K562 (cell line): ENCODE measurements at regions not wholly inside any gene's neighbourhood (a gene's known extent, or its start where the extent isn't known, plus 50 kb on each side); places are given as distances from the start of the nearest gene placed in this dataset.

Source experiments
- ATAC-seq: fragments of 200-7000 bp; cut with Tn5 transposase; 3 replicates; pipeline ENCODE4 v1.9.1; 2020; ENCODE audit warnings: moderate library complexity
- BruUV-seq: library from RNA; stranded (reverse); fragments of 400-500 nt; replicated peaks from 2 replicates; lab custom pipeline; 2021; lab: Mats Ljungman, UMichigan
- CTCF ChIA-PET: fragments of 300-600 bp; formaldehyde crosslinking; extraction: SDS; loops from one replicate; lab custom pipeline; 2021; ENCODE audit warnings: low intra/inter-chr PET ratio; lab: Yijun Ruan, JAX
- POLR2A ChIA-PET: fragments of 300-600, 350-650 bp; sonication (Branson Sonifier 250); formaldehyde crosslinking; extraction: SDS; loops from one replicate; lab custom pipeline; 2021; ENCODE audit warnings: antibody characterized with exemption, inconsistent platforms; lab: Yijun Ruan, JAX
- DNase-seq, 4 experiments: peaks; one replicate each; pipeline versions ENCODE4 v3.0.0 to v3.0.0-alpha.2; 2011 to 2018; ENCODE audit warnings: low spot score in 3 of 4, mixed read lengths in 3 of 4; ENCODE audit errors: extremely low read depth in 1 of 4
- FAIRE-seq: peaks from 2 replicates; lab custom pipeline; 2011; peaks lifted over from hg19 to GRCh38; lab: Jason Lieb, UNC
- H2AFZ ChIP-seq: 2 replicates; pipeline ENCODE4 v1.6.0; 2011; ENCODE audit warnings: low read depth, low read length, control low read depth, inconsistent platforms
- H3K27ac ChIP-seq: fragments of 200-600 bp; 3 replicates; pipeline ENCODE4 v1.8.0; 2011; ENCODE audit warnings: low read depth, mild to moderate bottlenecking, control low read depth, inconsistent platforms, low read length, moderate library complexity, mixed read lengths; ENCODE audit errors: extremely low read depth
- H3K27me3 ChIP-seq, 2 experiments: fragments of 300-600 bp in 1 of 2; 2 replicates in 1 of 2; 3 replicates in 1 of 2; pipeline versions ENCODE4 v1.6.0 to v1.8.0; 2011; ENCODE audit warnings: inconsistent platforms in 2 of 2, low read length in 2 of 2, mild to moderate bottlenecking in 1 of 2, mixed read lengths in 1 of 2, moderate library complexity in 1 of 2; ENCODE audit not compliant: control insufficient read depth in 2 of 2, insufficient read depth in 2 of 2
- H3K36me3 ChIP-seq: fragments of 300-600 bp; 3 replicates; pipeline ENCODE4 v1.8.0; 2011; ENCODE audit warnings: mild to moderate bottlenecking, low read length, inconsistent platforms; ENCODE audit not compliant: control insufficient read depth, insufficient read depth
- H3K4me1 ChIP-seq, 2 experiments: fragments of 200-600 bp in 1 of 2; replicated peaks in 1 of 2; 2 replicates in 1 of 2; 3 replicates in 1 of 2; pipeline versions ENCODE4 v1.5.1 to v1.8.0; 2011; ENCODE audit warnings: inconsistent platforms in 2 of 2, low read length in 2 of 2, mild to moderate bottlenecking in 1 of 2, mixed read lengths in 1 of 2, moderate library complexity in 1 of 2; ENCODE audit not compliant: control insufficient read depth in 2 of 2, insufficient read depth in 2 of 2
- H3K4me2 ChIP-seq: 2 replicates; pipeline ENCODE4 v1.6.1; 2011; ENCODE audit warnings: low read length, control low read depth, inconsistent platforms, mixed read lengths; ENCODE audit not compliant: insufficient read depth
- H3K4me3 ChIP-seq: fragments of 200-600 bp; sonication (generic), shearing (Covaris generic); 2 replicates; pipeline ENCODE4 v1.5.1; 2016; ENCODE audit warnings: control low read depth, inconsistent platforms
- H3K79me2 ChIP-seq: fragments of 200-600 bp; 3 replicates; pipeline ENCODE4 v1.8.0; 2011; ENCODE audit warnings: low read length, inconsistent platforms; ENCODE audit not compliant: control insufficient read depth, insufficient read depth
- H3K9ac ChIP-seq, 2 experiments: 2 replicates each; pipeline versions ENCODE4 v1.6.0 to v1.6.1; 2011; ENCODE audit warnings: low read depth in 2 of 2, low read length in 2 of 2, control low read depth in 1 of 2, inconsistent platforms in 1 of 2, mild to moderate bottlenecking in 1 of 2, mixed read lengths in 1 of 2; ENCODE audit not compliant: insufficient read depth in 1 of 2
- H3K9me1 ChIP-seq: one replicate; pipeline ENCODE4 v1.6.0; 2011; ENCODE audit warnings: inconsistent platforms, mild to moderate bottlenecking, low read length, moderate library complexity; ENCODE audit not compliant: control insufficient read depth, insufficient read depth
- H3K9me3 ChIP-seq: replicated peaks from 2 replicates; pipeline ENCODE4 v1.5.1; 2011; ENCODE audit warnings: low read depth, low read length, inconsistent platforms; ENCODE audit not compliant: control insufficient read depth, insufficient read depth
- H4K20me1 ChIP-seq: replicated peaks from 2 replicates; pipeline ENCODE4 v1.6.1; 2011; ENCODE audit warnings: low read length, inconsistent platforms, mixed read lengths; ENCODE audit not compliant: control insufficient read depth, insufficient read depth
- FOXJ2 ChIP-seq: fragments of 200-800 bp; sonication (Bioruptor generic); IDR thresholded peaks from 2 replicates; pipeline ENCODE4 v1.6.1; 2016; ENCODE audit warnings: missing genetic modification characterization, missing compliant biosample characterization
- FOXK2 ChIP-seq, 2 experiments: fragments of 450-650 bp; IDR thresholded peaks in 1 of 2; conservative IDR thresholded peaks in 1 of 2; 2 replicates each; pipeline ENCODE4 v1.6.1; 2016; ENCODE audit warnings: low read depth in 2 of 2, mild to moderate bottlenecking in 1 of 2
- HCFC1 ChIP-seq: IDR thresholded peaks from 2 replicates; pipeline ENCODE4 v1.6.1; 2012; ENCODE audit warnings: low read depth, low read length, improper control_type of control experiment
- HMG20A ChIP-seq: fragments of 450-650 bp; formaldehyde crosslinking; conservative IDR thresholded peaks from 2 replicates; pipeline ENCODE4 v1.4.0; 2020; ENCODE audit warnings: mild to moderate bottlenecking, mixed read lengths
- MBD2 ChIP-seq: sonication (generic); IDR thresholded peaks from 2 replicates; pipeline ENCODE4 v1.6.1; 2016; ENCODE audit warnings: low read depth, borderline replicate concordance
- MCM7 ChIP-seq, 2 experiments: fragments of 450-650 bp; IDR thresholded peaks; 2 replicates each; pipeline ENCODE4 v1.6.1; 2016 to 2018
- PML ChIP-seq: IDR thresholded peaks from 2 replicates; pipeline ENCODE4 v1.6.1; 2012; ENCODE audit warnings: low read length, inconsistent platforms
- PTBP1 ChIP-seq: fragments of 200-400 bp; formaldehyde crosslinking; IDR thresholded peaks from 2 replicates; pipeline ENCODE4 v1.6.1; 2017; ENCODE audit warnings: low read depth, low read length
- SAFB2 ChIP-seq: fragments of 200-400 bp; formaldehyde crosslinking; IDR thresholded peaks from 2 replicates; pipeline ENCODE4 v1.6.1; 2018; ENCODE audit warnings: borderline replicate concordance, low read length, low read depth, moderate library complexity; ENCODE audit not compliant: severe bottlenecking
- ZKSCAN1 ChIP-seq: fragments of 150-350 bp; IDR thresholded peaks from 2 replicates; pipeline ENCODE4 v1.6.1; 2016; ENCODE audit warnings: low read depth, low read length
- ZNF224 ChIP-seq: sonication (generic); formaldehyde crosslinking; IDR thresholded peaks from 2 replicates; pipeline ENCODE4 v1.8.0; 2022; ENCODE audit warnings: mild to moderate bottlenecking, missing genetic modification reagents
- ZNF316 ChIP-seq: fragments of 450-650 bp; IDR thresholded peaks from 2 replicates; pipeline ENCODE4 v1.6.1; 2016
- ZNF583 ChIP-seq: fragments of 250-450 bp; sonication (Bioruptor Pico); IDR thresholded peaks from 2 replicates; pipeline ENCODE4 v1.4.0; 2020
- WGBS: fragments of 100-300 bp; shearing (Covaris generic); methylation state at CpG from one replicate; pipeline ENCODE4 v1.1.6; 2016; ENCODE audit warnings: low coverage, mixed read lengths; ENCODE audit not compliant: insufficient coverage; ENCODE audit errors: missing lambda C conversion rate; 5-methylcytosine and 5-hydroxymethylcytosine counted together
- in situ Hi-C: fragments of 300-500 bp; cut with MboI; formaldehyde crosslinking; loops from 4 replicates; pipeline ENCODE4 v1.15.0; 2018; ENCODE audit warnings: inconsistent platforms, mixed read lengths
- intact Hi-C: fragments of 100-400 bp; cut with micrococcal nuclease; formaldehyde crosslinking; loops from 2 replicates; pipeline ENCODE4 v1.14.2; 2022
- TF ChIP-seq, protein P1 (sequence below): fragments of 250-450 bp; sonication (Bioruptor Pico); IDR thresholded peaks from 2 replicates; pipeline ENCODE4 v1.8.0; 2022; ENCODE audit warnings: moderate library complexity, mild to moderate bottlenecking, inconsistent platforms
- TF ChIP-seq, protein P2 (sequence below): fragments of 450-650 bp; IDR thresholded peaks from 2 replicates; pipeline ENCODE4 v1.6.1; 2016; ENCODE audit warnings: antibody characterized with exemption
- TF ChIP-seq, protein P3 (sequence below): fragments of 450-650 bp; formaldehyde crosslinking; IDR thresholded peaks from 2 replicates; pipeline ENCODE4 v1.4.0; 2020; ENCODE audit warnings: mild to moderate bottlenecking
- TF ChIP-seq, protein P4 (sequence below): conservative IDR thresholded peaks from 2 replicates; pipeline ENCODE4 v1.6.1; 2011; ENCODE audit warnings: low read depth, mild to moderate bottlenecking, low read length; ENCODE audit not compliant: control insufficient read depth

DNA sequence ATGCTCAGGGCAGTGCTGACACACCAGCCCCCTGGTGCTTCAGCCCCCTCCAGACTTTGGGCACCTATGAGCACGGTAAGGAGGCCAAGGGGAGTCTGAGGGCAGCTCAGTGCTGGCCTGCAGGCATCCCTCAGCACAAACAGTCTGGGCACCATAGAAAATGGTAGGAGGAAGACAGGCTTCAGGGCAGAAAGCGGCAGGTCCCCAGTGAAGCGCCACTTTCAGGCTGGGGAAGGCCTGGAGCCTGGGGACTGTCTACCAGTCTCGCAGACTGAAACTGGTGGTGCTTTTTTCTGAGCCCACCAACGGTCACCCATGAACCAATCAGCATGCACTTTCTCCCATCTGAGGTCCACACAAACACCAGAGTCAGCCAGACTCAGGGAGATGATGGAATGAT is 1074.7 kb downstream of the PCDH18 start (continued):
- TF ChIP-seq FOXJ2 (no peak), ZNF224 (CRISPR knock-in tag) (no peak)
- TF ChIP-seq, protein P1, sequence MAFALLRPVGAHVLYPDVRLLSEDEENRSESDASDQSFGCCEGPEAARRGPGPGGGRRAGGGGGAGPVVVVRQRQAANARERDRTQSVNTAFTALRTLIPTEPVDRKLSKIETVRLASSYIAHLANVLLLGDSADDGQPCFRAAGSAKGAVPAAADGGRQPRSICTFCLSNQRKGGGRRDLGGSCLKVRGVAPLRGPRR, result no peak

DNA sequence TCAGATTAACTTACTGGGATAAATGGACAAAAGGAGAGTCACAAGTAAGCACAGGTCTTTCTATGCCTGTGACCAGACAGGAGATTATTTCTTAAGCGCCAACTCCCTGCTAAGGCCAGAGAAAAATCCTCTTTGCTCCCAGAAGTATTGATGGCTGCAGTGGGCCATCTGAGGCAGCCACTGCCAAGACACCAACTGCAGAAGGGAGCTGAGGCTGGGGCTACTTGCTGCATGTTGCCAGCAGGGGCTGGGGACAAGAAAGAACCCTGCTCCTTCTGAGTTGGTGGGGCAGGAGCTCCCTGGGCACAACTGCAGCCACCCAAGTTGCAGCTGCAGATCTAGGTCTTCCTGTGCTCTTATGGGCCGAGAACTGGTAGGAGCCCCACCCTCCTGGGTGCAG is 1075.3 kb downstream of the PCDH18 start:
- ChIA-PET POLR2A (no interaction called here), CTCF (no interaction called here)
- H3K4me2 ChIP-seq, result no peak overlapping the region
- H3K79me2 ChIP-seq, result no peaks in the 10 kb centered on the region
- H3K9me3 ChIP-seq, result no peaks in the 10 kb centered on the region; the same call in 1 of the 2 replicates
- TF ChIP-seq, protein P2, sequence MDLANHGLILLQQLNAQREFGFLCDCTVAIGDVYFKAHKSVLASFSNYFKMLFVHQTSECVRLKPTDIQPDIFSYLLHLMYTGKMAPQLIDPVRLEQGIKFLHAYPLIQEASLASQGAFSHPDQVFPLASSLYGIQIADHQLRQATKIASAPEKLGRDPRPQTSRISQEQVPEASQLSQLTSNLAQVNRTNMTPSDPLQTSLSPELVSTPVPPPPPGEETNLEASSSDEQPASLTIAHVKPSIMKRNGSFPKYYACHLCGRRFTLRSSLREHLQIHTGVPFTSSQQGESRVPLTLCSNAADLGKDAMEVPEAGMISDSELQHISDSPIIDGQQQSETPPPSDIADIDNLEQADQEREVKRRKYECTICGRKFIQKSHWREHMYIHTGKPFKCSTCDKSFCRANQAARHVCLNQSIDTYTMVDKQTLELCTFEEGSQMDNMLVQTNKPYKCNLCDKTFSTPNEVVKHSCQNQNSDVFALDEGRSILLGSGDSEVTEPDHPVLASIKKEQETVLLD, result no peak
- TF ChIP-seq PTBP1 (no peak), ZKSCAN1 (no peak), MCM7 (IDR thresholded peaks at IDR 0.05) (no peak), ZNF316 (no peak), HCFC1 (no peak), MBD2 (no peak), SAFB2 (no peak), ZNF583 (CRISPR knock-in tag) (no peak), FOXK2 (conservative IDR thresholded peaks at IDR 0.05 in 1 of 2, IDR thresholded peaks at IDR 0.05 in 1 of 2; ENCODE audit: low read depth in 2 of 2) (no peak), HMG20A (no peak), PML (no peak)
- TF ChIP-seq, protein P3, sequence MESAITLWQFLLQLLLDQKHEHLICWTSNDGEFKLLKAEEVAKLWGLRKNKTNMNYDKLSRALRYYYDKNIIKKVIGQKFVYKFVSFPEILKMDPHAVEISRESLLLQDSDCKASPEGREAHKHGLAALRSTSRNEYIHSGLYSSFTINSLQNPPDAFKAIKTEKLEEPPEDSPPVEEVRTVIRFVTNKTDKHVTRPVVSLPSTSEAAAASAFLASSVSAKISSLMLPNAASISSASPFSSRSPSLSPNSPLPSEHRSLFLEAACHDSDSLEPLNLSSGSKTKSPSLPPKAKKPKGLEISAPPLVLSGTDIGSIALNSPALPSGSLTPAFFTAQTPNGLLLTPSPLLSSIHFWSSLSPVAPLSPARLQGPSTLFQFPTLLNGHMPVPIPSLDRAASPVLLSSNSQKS (CRISPR knock-in tag), result no peak
- TF ChIP-seq, protein P4, sequence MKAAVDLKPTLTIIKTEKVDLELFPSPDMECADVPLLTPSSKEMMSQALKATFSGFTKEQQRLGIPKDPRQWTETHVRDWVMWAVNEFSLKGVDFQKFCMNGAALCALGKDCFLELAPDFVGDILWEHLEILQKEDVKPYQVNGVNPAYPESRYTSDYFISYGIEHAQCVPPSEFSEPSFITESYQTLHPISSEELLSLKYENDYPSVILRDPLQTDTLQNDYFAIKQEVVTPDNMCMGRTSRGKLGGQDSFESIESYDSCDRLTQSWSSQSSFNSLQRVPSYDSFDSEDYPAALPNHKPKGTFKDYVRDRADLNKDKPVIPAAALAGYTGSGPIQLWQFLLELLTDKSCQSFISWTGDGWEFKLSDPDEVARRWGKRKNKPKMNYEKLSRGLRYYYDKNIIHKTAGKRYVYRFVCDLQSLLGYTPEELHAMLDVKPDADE, result no peak
- intact Hi-C loops (no loop called here), in situ Hi-C loops (no loop called here)
- H3K27ac ChIP-seq, result no peak overlapping the region
- H3K9me1 ChIP-seq, result no peaks in the 10 kb centered on the region
- ATAC-seq, result no peak
- BruUV-seq, result no TSS peak
- no peak for DNase-seq
- no peak overlapping the region for H2AFZ ChIP-seq
- H3K36me3 ChIP-seq, result no peaks in the 10 kb centered on the region
- FAIRE-seq, result no peak
- H3K27me3 ChIP-seq, result no peaks in the 10 kb centered on the region
- H3K9ac ChIP-seq, result no peak overlapping the region
- no peaks in the 10 kb centered on the region for H3K4me1 ChIP-seq
- no peaks in the 10 kb centered on the region for H4K20me1 ChIP-seq
- WGBS, result 4% methylated on average over 2 of the region's 2 CpGs
- no peak overlapping the region for H3K4me3 ChIP-seq
